Stimulated activated CD4-positive, alpha-beta T cell treated with anti-CD3 and anti-CD28 coated beads, Interleukin-2, amount 100 ng/mL, for 48 hours (primary cell): ENCODE measurements at regions not wholly inside any gene's neighbourhood (a gene's known extent, or its start where the extent isn't known, plus 50 kb on each side); places are given as distances from the start of the nearest gene placed in this dataset.
"Not testable (repeated sequence)": the region's sequence is repeated elsewhere in the genome, so short reads cannot be mapped to it uniquely, and the experiment has no call there.

Experiments used
- DNase-seq, 2 donors: peaks; one replicate each; pipeline ENCODE4 v3.0.0-alpha.2; 2020

GRCh38 chr3:95310560-95310959 lies 1247.7 kb downstream of the NSUN3 start:
- DNase-seq, result no peak

DNA sequence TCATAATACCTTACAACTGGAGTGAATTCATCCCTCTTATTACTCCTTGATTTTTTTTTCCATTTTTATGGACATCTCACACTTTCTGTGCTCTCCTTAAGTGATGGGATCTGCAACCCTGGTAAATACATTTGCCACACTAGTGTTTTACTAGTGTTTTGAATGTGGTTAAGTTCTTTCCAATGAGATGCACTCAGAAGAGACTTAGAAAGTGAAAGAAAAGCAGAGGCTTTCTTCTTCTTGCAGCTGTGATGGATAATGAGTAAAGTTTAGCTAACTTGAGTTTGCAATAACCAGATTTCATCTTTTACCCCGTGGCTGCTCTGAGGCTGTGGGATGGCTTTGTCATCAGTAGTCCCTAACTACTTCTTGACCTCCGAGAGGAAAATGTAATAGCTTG lies 1248.4 kb downstream of the NSUN3 start:
- no peak for DNase-seq

GRCh38 chr3:95312650-95313049 lies 1249.8 kb downstream of the NSUN3 start:
- DNase-seq, result no peak

DNA sequence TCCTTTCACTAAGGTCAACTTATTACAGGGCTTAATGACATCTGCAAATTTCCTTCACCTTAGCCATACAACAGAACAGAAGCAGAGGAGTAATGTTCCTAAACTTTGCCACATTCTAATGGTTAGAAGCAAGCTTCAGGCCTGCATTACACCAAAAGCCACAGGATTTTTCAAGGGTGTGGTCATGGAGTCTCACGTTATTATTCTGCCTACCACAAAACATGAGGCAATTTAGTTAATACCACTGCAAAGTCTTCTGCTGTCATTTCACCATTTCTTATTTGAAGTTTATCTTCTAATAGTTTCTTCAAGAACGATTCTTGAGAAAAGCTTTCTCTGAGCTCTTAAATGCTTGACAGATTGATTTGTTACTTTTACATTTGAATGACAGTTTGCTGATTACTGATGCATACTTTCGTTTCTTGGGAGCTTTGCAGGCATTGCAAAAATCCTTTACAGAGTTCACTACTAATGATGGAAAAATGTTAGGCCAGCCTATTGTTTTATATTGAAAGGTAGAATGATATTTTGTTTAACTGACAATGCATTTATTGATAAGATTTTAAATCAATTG lies 1257.1 kb downstream of the NSUN3 start:
- DNase-seq, result no peak

- no peak for DNase-seq
These were observed 1264.6 kb downstream of the NSUN3 start for GRCh38 chr3:95327478-95327877.

DNA sequence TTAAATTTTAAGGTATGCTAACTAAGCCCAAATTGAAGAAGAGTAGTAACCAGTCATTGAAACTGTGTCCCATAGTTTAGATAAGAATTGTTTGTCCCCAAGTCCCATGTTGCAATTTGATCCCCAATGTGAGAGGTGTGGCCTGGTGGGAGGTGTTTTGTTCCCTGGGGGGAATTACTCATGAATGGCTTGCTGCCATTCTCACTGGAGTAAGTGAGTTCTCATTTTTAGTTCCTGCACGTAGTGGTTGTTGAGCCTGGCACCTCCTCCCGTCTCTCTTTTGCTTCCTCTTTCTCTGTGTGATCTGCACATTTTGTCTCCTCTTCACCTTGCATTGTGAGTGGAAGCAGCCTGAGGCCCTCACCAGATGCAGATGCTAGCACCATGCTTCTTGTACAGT lies 1271.0 kb downstream of the NSUN3 start:
- DNase-seq, result no peak

DNA sequence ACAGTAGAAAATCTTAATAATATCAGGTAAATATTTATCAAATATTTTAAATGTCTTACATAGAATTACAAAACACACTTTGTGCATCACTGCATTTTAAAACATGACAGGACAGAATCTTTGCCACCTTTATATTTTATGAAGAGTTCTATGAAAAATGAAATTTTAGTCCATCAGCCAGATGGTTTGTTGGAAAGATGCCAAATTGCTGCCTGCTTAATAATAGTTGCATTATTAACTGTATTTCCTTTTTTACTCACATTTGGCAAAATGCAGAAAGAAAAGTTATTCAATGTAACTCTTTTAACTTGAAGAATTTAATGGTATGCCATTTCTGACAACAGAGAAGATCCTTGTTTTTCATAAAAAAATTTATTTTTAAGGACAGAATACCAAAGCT lies 1271.6 kb downstream of the NSUN3 start:
- no peak for DNase-seq

DNA sequence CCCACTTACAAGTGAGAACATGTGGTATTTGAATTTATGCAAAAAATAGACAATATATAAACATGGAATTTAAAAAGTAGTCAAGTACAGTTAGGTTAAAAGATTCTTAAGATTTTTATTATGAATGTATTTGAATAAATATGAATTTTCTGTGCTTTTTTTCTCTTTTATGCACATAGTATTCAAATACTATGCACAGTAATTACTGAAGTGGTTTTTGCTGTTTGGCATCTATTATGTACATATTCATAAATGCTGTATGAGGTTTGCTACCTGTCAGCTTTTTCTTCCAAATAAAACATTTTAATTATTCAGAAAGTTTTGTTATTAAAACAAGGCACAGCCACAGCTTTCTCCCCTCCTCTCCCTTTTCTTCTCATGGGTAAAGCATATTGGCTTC lies 1272.7 kb downstream of the NSUN3 start:
- no peak for DNase-seq

GRCh38 chr3:95338446-95338845 lies 1275.6 kb downstream of the NSUN3 start:
- no peak for DNase-seq

- DNase-seq, result no peak
These were observed 1278.5 kb downstream of the NSUN3 start for GRCh38 chr3:95341314-95341713.

GRCh38 chr3:95343228-95343627 lies 1280.4 kb downstream of the NSUN3 start:
- no peak for DNase-seq

GRCh38 chr3:95343767-95344166 lies 1280.9 kb downstream of the NSUN3 start:
- DNase-seq, result no peak

DNA sequence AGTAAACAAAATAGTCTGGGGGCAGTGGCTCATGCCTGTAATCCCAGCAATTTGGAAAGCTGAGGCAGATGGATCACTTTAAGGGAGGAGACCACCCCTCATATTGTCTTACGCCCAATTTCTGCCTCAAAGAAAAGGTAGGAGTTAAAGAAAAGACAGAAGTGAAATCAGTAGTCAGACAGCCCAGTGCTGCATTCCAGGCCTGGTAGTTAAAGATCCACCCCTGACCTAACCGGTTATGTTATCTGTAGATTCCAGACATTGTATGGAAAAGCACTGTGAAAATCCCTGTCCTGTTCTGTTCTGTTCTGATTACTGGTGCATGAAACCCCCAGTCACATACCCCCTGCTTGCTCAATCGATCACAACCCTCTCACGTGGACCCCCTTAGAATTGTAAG lies 1285.1 kb downstream of the NSUN3 start:
- DNase-seq, result not testable (repeated sequence)

GRCh38 chr3:95348879-95349278 lies 1286.0 kb downstream of the NSUN3 start:
- DNase-seq, result no peak

GRCh38 chr3:95350049-95350448 lies 1287.2 kb downstream of the NSUN3 start:
- no peak for DNase-seq

DNA sequence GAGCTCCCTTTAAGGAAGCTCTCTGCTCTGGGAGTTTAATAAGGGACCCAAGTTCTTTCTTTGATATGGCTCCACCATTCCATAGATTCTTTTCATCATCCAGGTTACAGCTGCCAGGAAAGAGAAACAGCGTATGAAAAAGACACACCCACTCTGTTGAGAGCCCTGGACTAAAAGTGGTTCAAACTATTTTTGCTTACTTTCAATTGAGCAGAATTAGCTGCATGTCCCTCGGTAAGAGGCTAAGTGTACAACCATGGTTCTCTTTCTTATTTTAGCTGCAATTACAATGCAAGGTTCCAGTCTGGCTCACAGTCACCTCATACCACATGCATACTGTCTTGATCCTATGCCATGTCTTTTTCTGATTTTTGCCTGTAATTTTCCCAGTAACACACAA lies 1288.3 kb downstream of the NSUN3 start:
- DNase-seq, result no peak

DNA sequence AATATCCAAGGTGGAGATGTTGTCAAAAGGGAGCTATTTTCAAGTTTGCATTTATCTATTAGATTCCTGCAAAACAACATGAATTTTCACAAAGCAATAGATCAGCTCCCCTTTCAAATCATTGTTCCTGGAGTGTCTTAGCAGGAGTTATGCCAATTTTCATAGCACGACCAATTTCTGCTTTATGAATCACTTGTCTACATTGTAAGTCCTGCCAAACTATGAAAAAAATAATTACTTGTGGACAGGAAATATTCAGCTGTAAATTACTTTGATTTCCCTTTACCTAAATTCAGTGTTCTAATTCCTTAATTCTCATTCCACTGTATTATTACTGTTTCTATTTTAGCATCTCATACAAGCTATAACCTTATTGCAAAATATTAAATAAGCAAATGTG lies 1289.6 kb downstream of the NSUN3 start:
- no peak for DNase-seq

- DNase-seq, result no peak
These were observed 1291.6 kb downstream of the NSUN3 start for GRCh38 chr3:95354489-95354888.

GRCh38 chr3:95356764-95357501 lies 1294.1 kb downstream of the NSUN3 start:
- DNase-seq, result no peak

DNA sequence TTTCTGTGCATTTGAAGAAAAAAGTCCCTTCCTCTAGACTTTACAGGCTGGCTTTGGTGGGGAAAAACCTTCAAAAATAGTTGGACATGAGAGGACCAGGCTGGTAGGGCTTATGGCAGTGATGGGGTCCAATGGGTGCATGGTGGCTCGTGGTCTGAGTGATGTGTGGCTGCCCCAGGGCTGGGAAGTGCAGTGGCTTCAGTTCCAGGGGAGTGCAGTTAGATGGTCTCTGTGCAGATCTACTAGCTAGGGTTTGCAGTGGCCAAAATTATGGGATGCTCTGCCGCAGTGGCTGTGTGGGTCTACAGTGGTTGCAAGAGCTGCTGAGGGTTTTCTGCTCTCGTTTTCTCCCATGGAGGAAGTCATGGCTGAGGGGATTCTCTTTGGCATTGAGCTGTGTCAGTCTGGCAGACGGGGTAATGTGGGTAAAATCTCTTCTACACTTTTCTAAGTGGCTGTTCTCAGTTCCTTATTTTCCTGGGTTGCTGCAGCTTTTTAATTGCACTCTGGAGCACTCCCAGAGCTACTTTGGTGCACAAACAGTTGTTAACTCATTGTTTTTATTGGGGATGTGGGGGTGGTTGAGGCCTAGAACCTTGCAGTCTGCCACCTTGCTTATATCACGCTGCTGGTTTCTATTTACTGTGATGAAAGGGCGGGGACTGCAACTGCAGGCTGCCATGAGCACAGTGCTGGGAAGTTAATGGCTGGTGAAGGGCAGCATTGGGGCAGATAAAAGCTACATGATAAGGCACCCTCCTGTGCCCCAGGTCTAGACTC lies 1324.6 kb downstream of the NSUN3 start:
- no peak for DNase-seq

DNA sequence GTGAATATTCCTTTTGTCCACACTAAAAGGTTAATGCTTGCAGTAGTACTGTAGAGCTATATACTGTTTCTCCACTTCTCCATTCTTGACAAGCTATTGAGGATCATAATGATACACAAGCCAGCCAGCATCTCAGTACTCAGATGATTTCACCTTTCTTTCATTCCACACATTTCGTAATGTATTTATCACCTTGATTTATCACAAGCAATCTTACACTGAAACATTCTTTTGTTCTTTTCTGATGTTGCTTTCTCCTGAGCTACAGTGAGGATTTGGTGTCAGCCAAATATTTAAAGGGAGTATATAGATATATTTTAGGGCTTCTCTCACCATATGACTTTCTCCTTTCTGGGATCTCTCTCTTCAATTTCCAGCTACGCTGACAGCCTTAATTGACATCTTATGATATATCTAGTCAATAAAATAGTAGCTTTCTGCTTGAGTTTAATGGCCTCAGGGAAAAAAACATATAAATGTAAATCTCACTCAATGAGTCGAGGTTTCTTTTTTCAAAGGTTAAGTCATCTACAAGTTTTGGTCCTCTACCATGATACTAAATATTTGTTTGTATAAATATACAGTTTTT lies 1327.0 kb downstream of the NSUN3 start:
- no peak for DNase-seq

GRCh38 chr3:95394286-95394685 lies 1331.4 kb downstream of the NSUN3 start:
- no peak for DNase-seq

GRCh38 chr3:95399585-95399984 lies 1336.7 kb downstream of the NSUN3 start:
- no peak for DNase-seq

- no peak for DNase-seq
These were observed 1338.8 kb downstream of the NSUN3 start for GRCh38 chr3:95401693-95402092.
